H1 (cell line): ENCODE measurements at regions not wholly inside any gene's neighbourhood (a gene's known extent, or its start where the extent isn't known, plus 50 kb on each side); places are given as distances from the start of the nearest gene placed in this dataset.
A peak's percentile ranks its signal among the peaks of the same experiment; 100 is the strongest.

ENCODE experiments used
- EP300 ChIP-seq, 2 experiments: IDR thresholded peaks; 1 replicate in 1 of 2; 2 replicates in 1 of 2; pipeline ENCODE4 v1.6.1; 2011 to 2012; ENCODE audit warnings: low read depth in 2 of 2, low read length in 2 of 2, mild to moderate bottlenecking in 2 of 2, borderline replicate concordance in 1 of 2, inconsistent platforms in 1 of 2, moderate library complexity in 1 of 2
- HDAC2 ChIP-seq, 2 experiments: fragments of 300-600 bp in 1 of 2; sonication (generic) in 1 of 2; IDR thresholded peaks; 2 replicates each; pipeline ENCODE4 v1.6.1; 2011 to 2012; ENCODE audit warnings: low read depth in 2 of 2, low read length in 2 of 2, mild to moderate bottlenecking in 2 of 2, moderate library complexity in 2 of 2, borderline replicate concordance in 1 of 2, inconsistent platforms in 1 of 2
- RBBP5 ChIP-seq: IDR thresholded peaks from 2 replicates; pipeline ENCODE4 v1.7.1; 2012; ENCODE audit warnings: low read depth, mild to moderate bottlenecking, inconsistent platforms, low read length, moderate library complexity, borderline replicate concordance
- TBP ChIP-seq: IDR thresholded peaks from 2 replicates; pipeline ENCODE4 v1.6.1; 2011; ENCODE audit warnings: low read depth, low read length, improper control_type of control experiment
- TEAD4 ChIP-seq: IDR thresholded peaks from 2 replicates; pipeline ENCODE4 v1.6.1; 2012; ENCODE audit warnings: low read depth, low read length, inconsistent platforms, mixed read lengths

DNA sequence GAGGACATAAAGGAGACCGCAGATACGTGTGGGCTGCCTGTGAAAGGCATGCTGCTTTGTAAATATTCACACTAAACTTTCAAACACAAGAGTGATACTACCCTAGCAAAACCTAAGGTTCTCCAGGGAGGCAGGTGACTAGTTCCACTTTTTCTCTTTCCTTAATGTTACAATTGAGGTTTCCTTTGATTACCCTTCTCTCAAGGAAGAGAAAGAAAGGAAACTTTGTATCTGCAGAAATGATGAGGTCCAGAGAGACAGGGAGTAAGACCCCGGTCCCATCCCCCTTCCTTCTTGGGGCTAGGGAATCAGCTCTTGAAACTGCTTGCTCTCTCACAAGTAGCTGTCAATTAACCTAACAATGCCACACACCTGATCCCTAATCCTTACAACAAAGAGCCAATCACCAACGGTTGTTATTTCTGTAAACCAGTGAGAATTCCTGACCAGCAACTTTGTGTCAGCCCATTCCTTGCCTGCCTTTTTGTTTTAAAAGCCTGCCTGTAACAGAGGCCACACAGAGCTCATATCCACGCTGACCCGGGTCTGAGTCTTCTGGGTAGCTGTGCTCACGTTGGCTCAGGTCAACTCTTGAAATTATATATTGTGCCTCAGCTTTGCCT lies 754.8 kb upstream of the FRG1 start (continued):
- peak; percentile 82 for TF ChIP-seq TEAD4
- TF ChIP-seq TBP = peak; percentile 86; the same call in 1 of the 2 replicates
- TF ChIP-seq HDAC2 (IDR thresholded peaks at IDR 0.05; ENCODE audit: borderline replicate concordance in 1 of 2, low read depth in 2 of 2, low read length in 2 of 2) = 0 out of 4 replicates have a peak, but pooled peaks of 1 of the 2 experiments have one; percentile 52
- peak; percentile 94 for TF ChIP-seq RBBP5
- TF ChIP-seq EP300 (IDR thresholded peaks at IDR 0.05; ENCODE audit: borderline replicate concordance in 1 of 2, low read depth in 2 of 2, low read length in 2 of 2) = peak in 1 of 2 experiments; percentile 95; a peak in 1 of 3 replicates
